ENCODE measurements at regions not wholly inside any gene's neighbourhood (a gene's known extent, or its start where the extent isn't known, plus 50 kb on each side); places are given as distances from the start of the nearest gene placed in this dataset.
"Not testable (repeated sequence)": the region's sequence is repeated elsewhere in the genome, so short reads cannot be mapped to it uniquely, and the experiment has no call there.

- no peak for DNase-seq (ENCODE audit: low read depth, low spot score)
Observed at GRCh38 chr5:71771191-71771590, 52.1 kb downstream of the CARTPT start.

DNA sequence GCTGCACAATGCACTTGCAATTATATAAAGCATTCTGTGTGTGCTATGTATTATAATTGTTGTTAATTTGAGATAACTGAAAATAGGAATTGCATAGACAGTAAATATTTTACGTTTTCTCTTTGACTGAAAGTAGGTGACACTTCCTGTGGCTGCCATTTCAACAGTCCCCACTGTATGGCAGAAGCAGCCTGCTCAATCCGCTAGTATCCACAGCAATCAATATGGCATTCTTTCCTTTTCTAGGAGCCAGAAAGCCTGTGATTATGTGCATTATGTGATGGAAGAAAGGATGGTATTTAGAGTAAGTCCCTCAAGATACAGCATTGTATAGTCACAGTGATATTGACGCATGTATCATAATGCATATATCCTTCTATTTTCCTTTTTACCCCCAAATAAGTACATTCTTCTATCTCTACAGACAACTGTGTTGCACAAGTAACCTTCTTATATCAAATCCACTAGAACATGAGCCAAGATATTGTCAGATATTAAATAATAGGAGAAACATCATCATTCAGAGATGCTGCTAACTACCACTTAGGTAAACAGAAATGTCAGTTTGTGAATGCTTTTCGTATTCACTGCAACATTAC, 59.7 kb downstream of the CARTPT start:
- DNase-seq (ENCODE audit: low read depth, low spot score): no peak

DNA sequence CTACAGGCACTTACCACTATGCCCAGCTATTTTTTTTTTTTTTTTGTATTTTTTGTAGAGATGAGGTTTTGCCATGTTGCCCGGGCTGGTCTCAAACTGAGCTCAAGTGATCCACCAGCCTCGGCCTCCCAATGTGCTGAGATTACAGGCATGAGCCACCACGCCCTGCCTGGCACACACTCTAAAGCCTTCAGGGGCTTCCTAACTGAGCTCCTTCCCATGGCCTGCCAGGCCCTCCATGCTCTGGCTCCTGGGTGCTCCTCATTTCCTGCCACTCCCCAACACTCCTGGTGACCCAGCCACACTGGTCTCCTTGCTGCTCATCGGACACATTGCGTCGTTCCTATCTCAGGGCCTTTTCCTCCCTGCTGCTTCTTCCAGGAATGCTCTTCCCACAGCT, 61.5 kb downstream of the CARTPT start:
- no peak for DNase-seq (ENCODE audit: low read depth, low spot score)

DNA sequence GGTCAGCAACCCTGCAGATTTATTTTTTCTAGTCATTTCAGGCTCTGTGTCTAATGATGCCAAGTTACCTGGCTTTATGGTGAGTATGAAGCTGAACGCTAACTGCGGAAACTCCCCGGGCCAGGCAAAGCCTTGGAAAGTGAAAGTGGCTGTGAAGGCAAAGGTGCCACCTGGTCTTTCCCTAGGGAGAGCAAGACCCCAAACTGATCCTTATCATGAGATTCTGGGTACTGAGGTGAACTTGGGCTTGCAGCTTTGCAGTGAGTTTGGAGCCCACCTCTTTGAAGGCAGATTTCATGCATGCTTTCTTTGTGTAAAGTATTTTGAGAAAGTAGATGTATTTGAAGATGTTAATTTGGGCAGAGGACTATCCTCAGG, 63.3 kb downstream of the CARTPT start:
- DNase-seq (ENCODE audit: low read depth, low spot score): no peak

- peak; percentile 17 for DNase-seq (ENCODE audit: low read depth, low spot score)
Observed at GRCh38 chr5:71782771-71783770, 64.0 kb downstream of the CARTPT start.

GRCh38 chr5:71783891-71784290, 64.8 kb downstream of the CARTPT start:
- DNase-seq (ENCODE audit: low read depth, low spot score): no peak

- no peak for DNase-seq (ENCODE audit: low read depth, low spot score)
Observed at GRCh38 chr5:71786337-71787055, 67.4 kb downstream of the CARTPT start.

DNA sequence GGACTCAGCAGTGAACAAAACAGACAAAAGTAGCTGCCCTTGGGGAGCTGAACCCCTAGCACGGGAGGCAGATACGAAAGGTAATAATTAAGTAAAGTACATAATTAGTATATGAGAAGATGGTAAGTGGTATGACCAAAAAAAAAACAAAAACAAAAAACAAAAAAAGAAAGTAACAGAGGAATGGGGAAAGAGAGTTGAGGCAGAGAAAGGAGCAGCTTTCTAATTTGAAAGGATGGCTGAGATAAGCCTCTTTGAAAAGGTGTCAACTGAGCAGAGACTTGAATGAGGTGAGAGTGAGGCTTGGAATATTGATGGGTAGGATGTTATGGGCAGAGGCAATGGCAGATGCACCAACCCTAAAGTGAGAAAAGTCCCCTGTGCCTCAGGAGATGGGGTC, 69.7 kb downstream of the CARTPT start:
- DNase-seq (ENCODE audit: low read depth, low spot score): no peak

DNA sequence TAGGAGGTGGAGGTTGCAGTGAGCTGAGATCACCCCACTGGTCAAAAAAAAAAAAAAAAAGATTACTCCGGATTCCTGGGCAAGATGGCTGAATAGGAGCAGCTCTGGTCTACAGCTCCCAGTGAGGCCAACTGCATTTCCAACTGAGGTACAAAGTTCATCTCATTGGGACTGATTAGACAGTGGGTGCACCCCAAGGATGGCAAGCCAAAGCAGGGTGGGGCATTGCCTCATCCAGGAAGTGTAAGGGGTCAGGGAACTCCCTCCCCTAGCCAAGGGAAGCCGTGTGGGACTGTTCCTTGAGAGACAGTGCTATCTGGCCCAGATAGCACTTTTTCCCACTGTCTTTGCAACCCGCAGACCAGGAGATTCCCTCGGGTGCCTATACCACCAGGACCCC, 70.7 kb downstream of the CARTPT start:
- DNase-seq (ENCODE audit: low read depth, low spot score): no peak

- no peak for DNase-seq (ENCODE audit: low read depth, low spot score)
Observed at GRCh38 chr5:71790433-71790832, 71.4 kb downstream of the CARTPT start.

GRCh38 chr5:71792041-71792440, 73.0 kb downstream of the CARTPT start:
- not testable (repeated sequence) for DNase-seq (ENCODE audit: low read depth, low spot score)

GRCh38 chr5:71794061-71794695, 75.1 kb downstream of the CARTPT start:
- no peak for DNase-seq (ENCODE audit: low read depth, low spot score)

- no peak for DNase-seq (ENCODE audit: low read depth, low spot score)
Observed at GRCh38 chr5:71802673-71803072, 83.6 kb downstream of the CARTPT start.

DNA sequence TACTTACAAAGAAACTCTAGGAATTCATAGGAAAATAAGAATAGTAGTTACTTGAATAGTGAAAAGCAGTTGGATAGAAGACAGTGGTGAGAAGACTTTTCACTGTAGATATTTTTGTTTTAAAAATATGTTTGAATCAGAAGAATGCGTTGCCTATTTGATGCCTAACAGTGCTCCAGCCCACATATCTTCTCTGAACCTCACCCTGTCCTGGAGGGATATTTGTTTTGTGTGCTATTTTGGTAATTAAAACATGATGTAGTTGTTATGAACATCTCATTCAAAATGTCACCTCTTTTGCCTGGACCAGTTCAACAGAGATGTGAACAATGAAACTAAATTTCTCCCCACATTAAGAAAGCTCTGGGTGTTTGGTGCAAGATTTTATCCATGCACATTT, 87.6 kb downstream of the CARTPT start:
- DNase-seq (ENCODE audit: low read depth, low spot score): no peak

DNA sequence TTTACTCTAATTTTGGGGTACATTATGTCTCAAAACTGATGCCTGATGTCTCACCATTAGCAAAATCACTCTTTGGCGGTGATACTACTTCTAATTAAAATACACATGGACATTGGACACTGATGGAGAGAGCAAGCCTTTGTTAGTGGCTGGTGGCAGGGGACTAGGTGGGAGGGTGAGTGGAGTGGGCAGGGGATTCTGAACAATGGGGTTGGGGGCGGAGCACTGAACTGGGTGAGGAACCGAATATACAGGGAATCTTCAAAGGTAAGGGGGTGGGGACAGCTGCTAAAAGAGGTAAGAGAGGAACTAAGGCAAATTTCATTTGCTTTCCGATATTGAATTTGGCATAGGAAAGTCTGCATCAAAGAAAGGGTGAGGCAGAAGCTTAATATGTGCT, 88.8 kb downstream of the CARTPT start:
- no peak for DNase-seq (ENCODE audit: low read depth, low spot score)

GRCh38 chr5:71809446-71809845, 90.4 kb downstream of the CARTPT start:
- DNase-seq (ENCODE audit: low read depth, low spot score): no peak

DNA sequence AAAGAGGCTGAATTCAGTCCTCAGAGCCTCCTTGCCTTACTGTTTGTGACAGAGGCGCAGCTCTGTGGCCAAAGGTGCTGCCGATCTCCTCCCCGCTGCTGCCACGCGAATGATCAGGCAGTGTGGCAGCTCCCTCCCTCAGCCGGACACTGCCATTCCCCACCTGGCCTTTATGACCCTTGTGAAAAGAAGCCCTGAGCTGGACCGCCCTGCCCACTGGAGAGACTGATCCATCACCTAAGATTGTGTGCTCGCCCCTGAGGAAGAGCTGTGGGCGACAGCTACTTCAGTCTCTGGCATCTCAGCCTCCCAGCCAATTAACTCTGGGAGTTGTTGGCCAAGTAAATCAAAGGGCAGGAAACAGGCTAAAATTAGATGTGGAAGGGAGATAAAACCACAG, 90.9 kb downstream of the CARTPT start:
- DNase-seq (ENCODE audit: low read depth, low spot score): no peak

DNA sequence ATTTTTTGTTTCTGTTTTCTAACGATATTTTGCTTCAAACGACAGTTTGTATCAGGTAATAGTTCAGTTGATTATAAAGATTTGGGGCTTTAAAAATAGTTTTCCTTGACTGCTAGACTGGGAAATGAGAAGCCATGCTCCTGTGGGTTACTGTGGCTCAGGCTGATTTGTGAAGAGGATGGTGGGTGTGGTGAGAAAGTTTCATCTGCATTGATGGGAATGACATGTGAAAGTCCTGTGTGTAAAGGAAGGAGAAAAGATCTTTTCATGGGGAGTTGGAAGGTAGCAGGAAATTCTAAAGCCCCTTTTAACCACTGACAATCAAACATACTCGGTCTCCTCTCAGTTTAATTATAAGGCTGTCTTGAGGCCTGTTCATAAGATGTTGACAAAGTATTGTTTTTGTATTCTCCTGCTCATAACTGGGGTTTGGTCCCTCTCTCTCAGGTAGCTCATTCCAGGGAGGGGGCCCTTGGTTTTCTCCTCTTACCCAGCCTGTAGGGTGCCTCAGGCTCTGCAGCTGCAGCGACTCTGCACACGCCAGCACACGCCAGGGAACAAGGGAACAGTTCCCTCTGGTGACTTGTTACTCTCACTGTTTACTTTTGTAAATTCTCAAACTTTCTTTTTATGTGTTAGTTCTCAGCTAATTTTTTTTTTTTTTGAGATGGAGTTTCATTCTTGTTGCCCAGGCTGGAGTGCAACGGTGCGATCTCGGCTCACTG, 91.6 kb downstream of the CARTPT start:
- no peak for DNase-seq (ENCODE audit: low read depth, low spot score)

DNA sequence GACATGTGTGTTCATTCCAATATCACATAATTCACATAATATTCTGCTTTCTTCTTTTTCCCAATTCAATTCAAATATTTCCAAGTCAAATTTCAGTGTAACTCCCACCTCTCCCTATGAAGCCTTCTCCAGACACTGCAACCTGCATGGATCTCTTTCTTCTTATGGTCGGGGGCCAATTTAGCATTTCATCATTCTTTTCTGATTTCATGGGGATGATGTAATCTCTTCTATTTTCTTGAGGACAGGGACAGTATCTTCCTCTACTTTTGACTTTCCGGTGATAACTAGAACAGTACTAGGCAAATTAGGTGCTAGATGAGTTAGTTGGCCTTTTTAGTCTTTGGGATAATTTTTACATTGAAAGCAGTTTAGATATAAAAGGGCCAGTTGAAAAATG, 92.7 kb downstream of the CARTPT start:
- no peak for DNase-seq (ENCODE audit: low read depth, low spot score)

DNA sequence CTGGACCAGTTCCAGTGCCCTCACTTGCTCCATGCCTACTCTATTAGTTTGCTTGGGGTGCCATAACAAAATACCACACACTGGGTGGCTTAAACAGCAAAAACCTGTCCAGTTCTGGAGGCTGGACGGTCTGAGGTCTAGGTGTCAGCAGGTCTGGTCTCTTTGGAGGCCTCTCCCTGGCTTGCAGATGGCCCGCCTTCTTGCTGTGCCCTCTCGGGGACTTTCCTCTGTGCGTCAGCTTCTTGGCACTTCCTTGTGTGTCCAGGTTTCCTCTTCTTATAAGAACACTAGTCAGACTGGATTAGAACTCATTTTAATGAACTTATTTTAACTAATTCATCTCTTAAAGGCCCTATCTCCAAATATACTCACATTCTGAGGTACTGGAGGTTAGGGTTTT, 97.2 kb downstream of the CARTPT start:
- no peak for DNase-seq (ENCODE audit: low read depth, low spot score)

GRCh38 chr5:71817891-71818290, 98.8 kb downstream of the CARTPT start:
- no peak for DNase-seq (ENCODE audit: low read depth, low spot score)
